K562 (cell line): ENCODE measurements at regions not wholly inside any gene's neighbourhood (a gene's known extent, or its start where the extent isn't known, plus 50 kb on each side); places are given as distances from the start of the nearest gene placed in this dataset.

ENCODE experiments used
- ATAC-seq: fragments of 200-7000 bp; cut with Tn5 transposase; 3 replicates; pipeline ENCODE4 v1.9.1; 2020; ENCODE audit warnings: moderate library complexity
- BruUV-seq: library from RNA; stranded (reverse); fragments of 400-500 nt; replicated peaks from 2 replicates; lab custom pipeline; 2021; lab: Mats Ljungman, UMichigan
- CTCF ChIA-PET: fragments of 300-600 bp; formaldehyde crosslinking; extraction: SDS; loops from one replicate; lab custom pipeline; 2021; ENCODE audit warnings: low intra/inter-chr PET ratio; lab: Yijun Ruan, JAX
- POLR2A ChIA-PET: fragments of 300-600, 350-650 bp; sonication (Branson Sonifier 250); formaldehyde crosslinking; extraction: SDS; loops from one replicate; lab custom pipeline; 2021; ENCODE audit warnings: antibody characterized with exemption, inconsistent platforms; lab: Yijun Ruan, JAX
- DNase-seq, 4 experiments: peaks; one replicate each; pipeline versions ENCODE4 v3.0.0 to v3.0.0-alpha.2; 2011 to 2018; ENCODE audit warnings: low spot score in 3 of 4, mixed read lengths in 3 of 4; ENCODE audit errors: extremely low read depth in 1 of 4
- FAIRE-seq: peaks from 2 replicates; lab custom pipeline; 2011; peaks lifted over from hg19 to GRCh38; lab: Jason Lieb, UNC
- H2AFZ ChIP-seq: 2 replicates; pipeline ENCODE4 v1.6.0; 2011; ENCODE audit warnings: low read depth, low read length, control low read depth, inconsistent platforms
- H3K27ac ChIP-seq: fragments of 200-600 bp; 3 replicates; pipeline ENCODE4 v1.8.0; 2011; ENCODE audit warnings: low read depth, mild to moderate bottlenecking, control low read depth, inconsistent platforms, low read length, moderate library complexity, mixed read lengths; ENCODE audit errors: extremely low read depth
- H3K27me3 ChIP-seq, 2 experiments: fragments of 300-600 bp in 1 of 2; 2 replicates in 1 of 2; 3 replicates in 1 of 2; pipeline versions ENCODE4 v1.6.0 to v1.8.0; 2011; ENCODE audit warnings: inconsistent platforms in 2 of 2, low read length in 2 of 2, mild to moderate bottlenecking in 1 of 2, mixed read lengths in 1 of 2, moderate library complexity in 1 of 2; ENCODE audit not compliant: control insufficient read depth in 2 of 2, insufficient read depth in 2 of 2
- H3K36me3 ChIP-seq: fragments of 300-600 bp; 3 replicates; pipeline ENCODE4 v1.8.0; 2011; ENCODE audit warnings: mild to moderate bottlenecking, low read length, inconsistent platforms; ENCODE audit not compliant: control insufficient read depth, insufficient read depth
- H3K4me1 ChIP-seq, 2 experiments: fragments of 200-600 bp in 1 of 2; replicated peaks in 1 of 2; 2 replicates in 1 of 2; 3 replicates in 1 of 2; pipeline versions ENCODE4 v1.5.1 to v1.8.0; 2011; ENCODE audit warnings: inconsistent platforms in 2 of 2, low read length in 2 of 2, mild to moderate bottlenecking in 1 of 2, mixed read lengths in 1 of 2, moderate library complexity in 1 of 2; ENCODE audit not compliant: control insufficient read depth in 2 of 2, insufficient read depth in 2 of 2
- H3K4me2 ChIP-seq: 2 replicates; pipeline ENCODE4 v1.6.1; 2011; ENCODE audit warnings: low read length, control low read depth, inconsistent platforms, mixed read lengths; ENCODE audit not compliant: insufficient read depth
- H3K4me3 ChIP-seq: fragments of 200-600 bp; sonication (generic), shearing (Covaris generic); 2 replicates; pipeline ENCODE4 v1.5.1; 2016; ENCODE audit warnings: control low read depth, inconsistent platforms
- H3K79me2 ChIP-seq: fragments of 200-600 bp; 3 replicates; pipeline ENCODE4 v1.8.0; 2011; ENCODE audit warnings: low read length, inconsistent platforms; ENCODE audit not compliant: control insufficient read depth, insufficient read depth
- H3K9ac ChIP-seq, 2 experiments: 2 replicates each; pipeline versions ENCODE4 v1.6.0 to v1.6.1; 2011; ENCODE audit warnings: low read depth in 2 of 2, low read length in 2 of 2, control low read depth in 1 of 2, inconsistent platforms in 1 of 2, mild to moderate bottlenecking in 1 of 2, mixed read lengths in 1 of 2; ENCODE audit not compliant: insufficient read depth in 1 of 2
- H3K9me1 ChIP-seq: one replicate; pipeline ENCODE4 v1.6.0; 2011; ENCODE audit warnings: inconsistent platforms, mild to moderate bottlenecking, low read length, moderate library complexity; ENCODE audit not compliant: control insufficient read depth, insufficient read depth
- H3K9me3 ChIP-seq: replicated peaks from 2 replicates; pipeline ENCODE4 v1.5.1; 2011; ENCODE audit warnings: low read depth, low read length, inconsistent platforms; ENCODE audit not compliant: control insufficient read depth, insufficient read depth
- H4K20me1 ChIP-seq: replicated peaks from 2 replicates; pipeline ENCODE4 v1.6.1; 2011; ENCODE audit warnings: low read length, inconsistent platforms, mixed read lengths; ENCODE audit not compliant: control insufficient read depth, insufficient read depth
- BRF2 ChIP-seq: IDR thresholded peaks from 3 replicates; pipeline ENCODE4 v1.6.1; 2011; ENCODE audit warnings: borderline replicate concordance, mild to moderate bottlenecking; ENCODE audit not compliant: insufficient read length, insufficient read depth
- CHCHD3 ChIP-seq: fragments of 250-450 bp; sonication (Bioruptor Pico); IDR thresholded peaks from 2 replicates; pipeline ENCODE4 v2.1.2; 2022; ENCODE audit warnings: mild to moderate bottlenecking
- GTF2A2 ChIP-seq: IDR thresholded peaks from 2 replicates; pipeline ENCODE4 v1.6.1; 2016; ENCODE audit warnings: mild to moderate bottlenecking, missing genetic modification characterization, missing compliant biosample characterization
- HCFC1 ChIP-seq: IDR thresholded peaks from 2 replicates; pipeline ENCODE4 v1.6.1; 2012; ENCODE audit warnings: low read depth, low read length, improper control_type of control experiment
- L3MBTL2 ChIP-seq: fragments of 450-650 bp; IDR thresholded peaks from 2 replicates; pipeline ENCODE4 v1.6.1; 2016; ENCODE audit warnings: mild to moderate bottlenecking, moderate library complexity
- MLX ChIP-seq, 2 experiments: fragments of 450-650 bp in 1 of 2; sonication (generic) in 1 of 2; formaldehyde crosslinking; conservative IDR thresholded peaks; 2 replicates each; pipeline versions ENCODE4 v1.4.0 to v1.8.1; 2020 to 2022; ENCODE audit warnings: mild to moderate bottlenecking in 1 of 2, missing genetic modification reagents in 1 of 2
- MTA3 ChIP-seq: fragments of 450-650 bp; formaldehyde crosslinking; IDR thresholded peaks from 2 replicates; pipeline ENCODE4 v1.6.1; 2017; ENCODE audit warnings: mild to moderate bottlenecking, borderline replicate concordance
- NFXL1 ChIP-seq: fragments of 450-650 bp; formaldehyde crosslinking; IDR thresholded peaks from 2 replicates; pipeline ENCODE4 v1.4.0; 2021; ENCODE audit warnings: mild to moderate bottlenecking
- PYGO2 ChIP-seq: fragments of 450-650 bp; IDR thresholded peaks from 2 replicates; pipeline ENCODE4 v1.6.1; 2016; ENCODE audit warnings: mild to moderate bottlenecking, missing genetic modification characterization, moderate library complexity, missing compliant biosample characterization
- RFX1 ChIP-seq: fragments of 450-650 bp; IDR thresholded peaks from 2 replicates; pipeline ENCODE4 v1.6.1; 2016; ENCODE audit warnings: mild to moderate bottlenecking, moderate library complexity
- TFAM ChIP-seq: fragments of 250-450 bp; sonication (Bioruptor Pico); conservative IDR thresholded peaks from 2 replicates; pipeline ENCODE4 v1.5.0; 2021; ENCODE audit warnings: mild to moderate bottlenecking, moderate library complexity
- ZBTB8A ChIP-seq: fragments of 450-650 bp; IDR thresholded peaks from 2 replicates; pipeline ENCODE4 v1.6.1; 2018; ENCODE audit warnings: mild to moderate bottlenecking, moderate library complexity; ENCODE audit not compliant: partially characterized antibody
- ZFPM2 ChIP-seq: fragments of 250-450 bp; sonication (Bioruptor Pico); IDR thresholded peaks from 2 replicates; pipeline ENCODE4 v1.5.1; 2022; ENCODE audit warnings: mild to moderate bottlenecking
- ZKSCAN8 ChIP-seq: fragments of 200-800 bp; sonication (Bioruptor generic); IDR thresholded peaks from 2 replicates; pipeline ENCODE4 v1.6.1; 2016; ENCODE audit warnings: missing genetic modification characterization, missing compliant biosample characterization
- ZNF384 ChIP-seq: IDR thresholded peaks from 2 replicates; pipeline ENCODE4 v1.6.1; 2012; ENCODE audit warnings: low read depth, low read length, improper control_type of control experiment
- ZNF75A ChIP-seq: fragments of 450-650 bp; formaldehyde crosslinking; IDR thresholded peaks from 2 replicates; pipeline ENCODE4 v1.4.0; 2020; ENCODE audit warnings: mild to moderate bottlenecking
- WGBS: fragments of 100-300 bp; shearing (Covaris generic); methylation state at CpG from one replicate; pipeline ENCODE4 v1.1.6; 2016; ENCODE audit warnings: low coverage, mixed read lengths; ENCODE audit not compliant: insufficient coverage; ENCODE audit errors: missing lambda C conversion rate; 5-methylcytosine and 5-hydroxymethylcytosine counted together
- in situ Hi-C: fragments of 300-500 bp; cut with MboI; formaldehyde crosslinking; loops from 4 replicates; pipeline ENCODE4 v1.15.0; 2018; ENCODE audit warnings: inconsistent platforms, mixed read lengths
- intact Hi-C: fragments of 100-400 bp; cut with micrococcal nuclease; formaldehyde crosslinking; loops from 2 replicates; pipeline ENCODE4 v1.14.2; 2022
- TF ChIP-seq, protein P1 (sequence below): fragments of 250-450 bp; sonication (Bioruptor Pico); IDR thresholded peaks from 2 replicates; pipeline ENCODE4 v1.8.0; 2021; ENCODE audit warnings: moderate library complexity, mild to moderate bottlenecking, inconsistent platforms
- TF ChIP-seq, protein P2 (sequence below): fragments of 250-450 bp; sonication (Bioruptor Pico); IDR thresholded peaks from 2 replicates; pipeline ENCODE4 v1.5.1; 2021; ENCODE audit warnings: mild to moderate bottlenecking

- TF ChIP-seq, protein P1, sequence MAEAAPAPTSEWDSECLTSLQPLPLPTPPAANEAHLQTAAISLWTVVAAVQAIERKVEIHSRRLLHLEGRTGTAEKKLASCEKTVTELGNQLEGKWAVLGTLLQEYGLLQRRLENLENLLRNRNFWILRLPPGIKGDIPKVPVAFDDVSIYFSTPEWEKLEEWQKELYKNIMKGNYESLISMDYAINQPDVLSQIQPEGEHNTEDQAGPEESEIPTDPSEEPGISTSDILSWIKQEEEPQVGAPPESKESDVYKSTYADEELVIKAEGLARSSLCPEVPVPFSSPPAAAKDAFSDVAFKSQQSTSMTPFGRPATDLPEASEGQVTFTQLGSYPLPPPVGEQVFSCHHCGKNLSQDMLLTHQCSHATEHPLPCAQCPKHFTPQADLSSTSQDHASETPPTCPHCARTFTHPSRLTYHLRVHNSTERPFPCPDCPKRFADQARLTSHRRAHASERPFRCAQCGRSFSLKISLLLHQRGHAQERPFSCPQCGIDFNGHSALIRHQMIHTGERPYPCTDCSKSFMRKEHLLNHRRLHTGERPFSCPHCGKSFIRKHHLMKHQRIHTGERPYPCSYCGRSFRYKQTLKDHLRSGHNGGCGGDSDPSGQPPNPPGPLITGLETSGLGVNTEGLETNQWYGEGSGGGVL (CRISPR knock-in tag) = peak; percentile 63; the same call in 1 of the 2 replicates
- TF ChIP-seq, all 486 proteins: peak for 3
Observed at GRCh38 chr6:21981235-21981833, 315.5 kb downstream of the PRL start (continued).

- Histone ChIP-seq H3K9me3 (peaks cover 10% of the 10 kb centered on the region), H2AFZ (no peak overlapping the region), H3K27ac (no peak overlapping the region), H3K4me3 (no peak overlapping the region), H4K20me1 (no peaks in the 10 kb centered on the region), H3K79me2 (no peaks in the 10 kb centered on the region), H3K9ac (no peak overlapping the region), H3K36me3 (no peaks in the 10 kb centered on the region), H3K27me3 (no peaks in the 10 kb centered on the region), H3K4me2 (no peak overlapping the region), H3K9me1 (no peaks in the 10 kb centered on the region), H3K4me1 (peaks cover 0 to 15% of the 10 kb centered on the region in 2 experiments; a peak in 4 of 5 replicates)
- no peak for FAIRE-seq
- no peak for DNase-seq
- ChIA-PET POLR2A (no interaction called here), CTCF (no interaction called here)
- no TSS peak for BruUV-seq
- in situ Hi-C loops (no loop called here), intact Hi-C loops (no loop called here)
- no peak for ATAC-seq
- 70% methylated on average over 4 of the region's 4 CpGs for WGBS
- TF ChIP-seq ZFPM2 (CRISPR knock-in tag) (no peak), GTF2A2 (tag) (no peak), HCFC1 (no peak), ZBTB8A (no peak), CHCHD3 (CRISPR knock-in tag) (no peak), ZNF384 (no peak), MLX (CRISPR knock-in tag; conservative IDR thresholded peaks at IDR 0.05) (no peak), ZNF75A (CRISPR knock-in tag) (no peak), TFAM (no peak), BRF2 (no peak), L3MBTL2 (no peak), MTA3 (no peak), NFXL1 (CRISPR knock-in tag) (no peak), PYGO2 (tag) (no peak), ZKSCAN8 (CRISPR knock-in tag) (no peak), RFX1 (no peak)
- TF ChIP-seq, protein P2, sequence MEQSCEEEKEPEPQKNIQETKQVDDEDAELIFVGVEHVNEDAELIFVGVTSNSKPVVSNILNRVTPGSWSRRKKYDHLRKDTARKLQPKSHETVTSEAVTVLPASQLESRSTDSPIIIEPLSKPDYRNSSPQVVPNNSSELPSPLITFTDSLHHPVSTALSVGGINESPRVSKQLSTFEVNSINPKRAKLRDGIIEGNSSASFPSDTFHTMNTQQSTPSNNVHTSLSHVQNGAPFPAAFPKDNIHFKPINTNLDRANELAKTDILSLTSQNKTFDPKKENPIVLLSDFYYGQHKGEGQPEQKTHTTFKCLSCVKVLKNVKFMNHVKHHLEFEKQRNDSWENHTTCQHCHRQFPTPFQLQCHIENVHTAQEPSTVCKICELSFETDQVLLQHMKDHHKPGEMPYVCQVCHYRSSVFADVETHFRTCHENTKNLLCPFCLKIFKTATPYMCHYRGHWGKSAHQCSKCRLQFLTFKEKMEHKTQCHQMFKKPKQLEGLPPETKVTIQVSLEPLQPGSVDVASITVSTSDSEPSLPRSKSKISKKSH (CRISPR knock-in tag) = no peak
Observed at GRCh38 chr6:21984135-21984534, 312.7 kb downstream of the PRL start.
